Natural killer cell treated with Interleukin-12 subunit alpha and Interleukin-12 subunit beta and Interleukin-15 and Interleukin-18, amount 100 ng/mL, for 72 hours (primary cell): ENCODE measurements at regions not wholly inside any gene's neighbourhood (a gene's known extent, or its start where the extent isn't known, plus 50 kb on each side); places are given as distances from the start of the nearest gene placed in this dataset.
"Not testable (repeated sequence)": the region's sequence is repeated elsewhere in the genome, so short reads cannot be mapped to it uniquely, and the experiment has no call there.

ENCODE experiments used
- ATAC-seq, 2 donors: fragments of 150-1000 bp; cut with Tn5 transposase in 1 of 2; sonication (Bioruptor Pico), chemical (Tn5 transposase) in 1 of 2; 2 replicates each; pipeline ENCODE4 v1.10.0; 2021
- DNase-seq: peaks from one replicate; pipeline ENCODE4 v3.0.0; 2022; ENCODE audit warnings: low spot score
- H3K27ac Mint-ChIP-seq, 2 donors: 1 replicate in 1 of 2; 2 replicates in 1 of 2; pipeline ENCODE4 v1.8.0; 2022; ENCODE audit warnings: mixed read lengths in 2 of 2, mild to moderate bottlenecking in 1 of 2, moderate library complexity in 1 of 2
- H3K27me3 Mint-ChIP-seq, 2 donors: 1 replicate in 1 of 2; 2 replicates in 1 of 2; pipeline ENCODE4 v1.8.0; 2022; ENCODE audit warnings: mixed read lengths in 2 of 2
- H3K36me3 Mint-ChIP-seq: one replicate; pipeline ENCODE4 v1.8.0; 2022; ENCODE audit warnings: mixed read lengths
- H3K4me1 Mint-ChIP-seq, 2 donors: 1 replicate in 1 of 2; 2 replicates in 1 of 2; pipeline ENCODE4 v1.8.0; 2022; ENCODE audit warnings: low read depth in 2 of 2, mixed read lengths in 2 of 2, mild to moderate bottlenecking in 1 of 2
- H3K4me3 Mint-ChIP-seq: one replicate; pipeline ENCODE4 v1.8.0; 2022; ENCODE audit warnings: mixed read lengths
- H3K9me3 Mint-ChIP-seq: 2 replicates; pipeline ENCODE4 v1.8.0; 2022; ENCODE audit warnings: mixed read lengths

DNA sequence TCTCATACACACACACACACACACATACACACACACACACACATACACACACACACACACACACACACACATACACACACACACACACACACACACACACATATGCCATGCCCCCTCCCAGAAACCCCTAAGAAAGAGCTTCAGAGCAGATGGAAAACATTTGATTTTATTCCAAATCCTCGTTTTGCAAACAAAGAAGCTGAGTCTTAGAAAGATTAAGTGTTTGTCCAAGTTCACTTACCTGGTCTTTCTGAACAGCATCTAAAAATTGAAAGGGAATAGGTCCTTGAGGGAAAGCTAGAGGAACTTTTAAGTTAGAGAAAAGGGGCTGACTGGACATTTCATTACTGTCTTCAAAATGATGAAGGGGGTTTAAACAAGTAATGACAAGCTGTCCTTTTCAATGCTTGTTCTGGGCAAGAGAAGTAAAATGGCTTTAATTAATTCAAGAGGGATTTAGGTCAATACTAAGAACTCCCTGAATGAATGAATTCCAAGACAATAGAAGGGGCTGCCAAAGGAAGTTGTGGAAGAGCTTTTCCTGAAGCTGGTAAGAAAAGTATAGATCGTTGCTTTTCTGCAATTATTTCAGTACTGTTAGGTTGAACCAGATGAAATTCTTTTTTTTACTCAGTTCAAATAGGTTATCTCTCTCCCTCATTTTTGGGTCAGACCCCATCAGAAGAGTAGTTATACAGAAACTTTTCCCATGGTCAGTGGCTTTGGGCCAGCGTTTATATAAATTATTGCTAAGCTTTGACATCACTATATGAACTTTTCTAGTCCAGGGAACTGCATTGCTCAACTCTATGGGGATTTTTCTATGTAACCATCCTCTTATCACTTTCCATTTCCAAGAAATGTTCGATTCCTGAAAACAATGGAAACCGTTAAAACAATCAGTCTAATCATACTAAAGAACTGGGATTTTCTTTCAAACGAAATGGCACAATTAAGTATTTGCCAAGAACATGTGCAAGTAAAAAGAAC, 261.4 kb downstream of the MTERF1 start:
- no peaks in the 10 kb centered on the region for H3K4me1 Mint-ChIP-seq
- no peak overlapping the region for H3K4me3 Mint-ChIP-seq
- H3K27me3 Mint-ChIP-seq: no peaks in the 10 kb centered on the region
- ATAC-seq (no peak), DNase-seq (no peak)
- peaks cover 4% of the 10 kb centered on the region for H3K9me3 Mint-ChIP-seq
- no peaks in the 10 kb centered on the region for H3K36me3 Mint-ChIP-seq
- H3K27ac Mint-ChIP-seq: no peak overlapping the region

DNA sequence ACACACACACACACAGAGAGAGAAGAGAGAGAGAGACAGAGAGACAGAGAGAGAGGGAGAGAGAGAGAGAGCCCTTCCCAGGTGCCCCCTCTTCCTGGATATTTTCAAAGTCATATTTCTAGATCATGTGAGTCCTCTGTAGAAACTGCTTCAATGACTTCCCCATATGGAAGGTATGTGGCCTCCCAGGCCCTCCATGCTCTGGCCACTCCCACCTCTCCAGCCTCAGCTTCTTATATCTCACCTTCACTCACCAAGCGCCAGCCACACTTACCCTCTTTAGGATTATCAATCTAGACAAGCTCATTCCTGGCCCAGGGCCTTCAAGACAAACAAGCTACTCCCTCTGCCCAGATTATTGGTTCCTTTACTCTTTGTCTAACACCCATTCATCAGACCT, 259.7 kb downstream of the MTERF1 start:
- Mint-ChIP-seq H3K36me3 (no peaks in the 10 kb centered on the region), H3K27ac (no peak overlapping the region)

DNA sequence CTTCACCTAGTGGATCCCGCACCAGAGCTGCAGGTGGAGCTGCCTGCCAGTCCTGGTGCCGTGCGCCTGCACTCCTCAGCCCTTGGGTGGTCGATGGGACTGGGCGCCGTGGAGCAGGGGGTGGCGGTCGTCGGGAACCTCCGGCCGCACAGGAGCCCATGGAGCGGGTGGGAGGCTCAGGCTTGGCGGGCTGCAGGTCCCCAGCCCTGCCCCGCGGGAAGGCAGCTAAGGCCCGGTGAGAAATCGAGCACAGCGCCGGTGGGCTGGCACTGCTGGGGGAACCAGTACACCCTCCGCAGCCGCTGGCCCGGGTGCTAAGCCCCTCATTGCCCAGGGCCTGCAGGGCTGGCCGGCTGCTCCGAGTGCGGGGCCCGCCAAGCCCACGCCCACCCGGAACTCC, 253.2 kb downstream of the MTERF1 start:
- not testable (repeated sequence) for H3K4me3 Mint-ChIP-seq, ATAC-seq, H3K27ac Mint-ChIP-seq, H3K4me1 Mint-ChIP-seq, DNase-seq, H3K9me3 Mint-ChIP-seq, H3K27me3 Mint-ChIP-seq, H3K36me3 Mint-ChIP-seq

More for the DNA sequence above, 259.7 kb downstream of the MTERF1 start:
- no peaks in the 10 kb centered on the region for H3K4me1 Mint-ChIP-seq
- DNase-seq (no peak), ATAC-seq (no peak)
- no peak overlapping the region for H3K4me3 Mint-ChIP-seq
- H3K9me3 Mint-ChIP-seq: peaks cover 6% of the 10 kb centered on the region
- no peaks in the 10 kb centered on the region for H3K27me3 Mint-ChIP-seq

DNA sequence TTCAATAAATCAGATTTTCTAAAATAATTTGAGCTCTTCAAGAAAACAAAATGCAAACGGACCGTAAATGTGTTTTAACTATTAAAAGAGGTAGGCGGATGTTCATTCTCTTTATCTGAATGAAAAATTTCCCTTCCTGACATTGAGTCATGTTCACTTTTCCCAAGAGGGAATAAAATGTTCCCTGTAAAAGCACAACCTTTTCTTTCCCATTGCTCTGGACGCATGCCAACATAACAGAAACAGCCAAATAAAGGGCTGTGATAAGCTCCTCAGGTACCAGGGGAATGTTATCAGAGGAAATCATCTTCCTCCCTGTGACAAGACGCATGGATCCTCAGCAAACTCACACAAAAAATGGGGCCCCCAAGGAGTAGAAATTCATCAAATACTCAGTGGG, 251.8 kb downstream of the MTERF1 start:
- ATAC-seq: no peak
- no peak for DNase-seq
- Mint-ChIP-seq H3K9me3 (peaks cover 6% of the 10 kb centered on the region), H3K27ac (no peak overlapping the region), H3K27me3 (no peaks in the 10 kb centered on the region), H3K4me1 (no peaks in the 10 kb centered on the region), H3K36me3 (no peaks in the 10 kb centered on the region), H3K4me3 (no peak overlapping the region)

DNA sequence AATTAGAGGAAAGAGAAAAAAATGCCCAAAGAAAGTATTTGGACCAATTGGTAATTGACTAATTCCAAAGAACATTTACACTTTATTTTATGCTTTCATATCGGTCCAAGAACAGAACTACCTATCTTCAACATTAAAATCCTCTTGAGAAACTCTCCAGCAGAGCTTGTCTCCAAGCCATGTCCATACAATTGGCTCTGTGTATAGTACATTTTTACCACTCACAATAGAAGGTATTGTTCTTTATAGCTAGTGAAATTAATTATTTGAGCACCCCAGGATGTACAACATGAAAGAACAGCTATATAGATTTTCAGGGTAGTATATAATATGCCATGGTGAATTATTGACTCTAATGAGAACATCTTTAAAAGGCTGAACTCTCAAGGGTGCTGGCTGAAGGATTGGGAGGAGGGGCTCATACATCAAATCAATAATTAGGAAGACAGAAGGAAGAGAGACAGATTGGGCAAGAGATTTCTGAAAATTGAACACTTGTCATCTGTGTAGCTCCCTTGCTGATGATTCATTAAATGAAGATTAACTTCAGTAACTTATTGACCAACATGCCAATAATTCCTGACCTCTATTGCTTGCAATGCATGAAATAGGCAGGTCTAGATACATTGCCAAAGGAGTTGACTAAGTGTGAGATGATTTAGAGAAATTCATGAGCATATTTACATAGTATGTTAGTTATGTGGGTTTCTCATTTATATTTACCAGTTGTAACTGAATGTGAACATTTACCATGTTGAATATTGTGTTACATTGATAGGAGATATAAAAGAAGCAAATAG, 249.7 kb downstream of the MTERF1 start:
- Mint-ChIP-seq H3K4me1 (no peaks in the 10 kb centered on the region), H3K4me3 (no peak overlapping the region), H3K27ac (no peak overlapping the region), H3K9me3 (peaks cover 4% of the 10 kb centered on the region), H3K36me3 (no peaks in the 10 kb centered on the region), H3K27me3 (no peaks in the 10 kb centered on the region)
- no peak for DNase-seq
- no peak for ATAC-seq

DNA sequence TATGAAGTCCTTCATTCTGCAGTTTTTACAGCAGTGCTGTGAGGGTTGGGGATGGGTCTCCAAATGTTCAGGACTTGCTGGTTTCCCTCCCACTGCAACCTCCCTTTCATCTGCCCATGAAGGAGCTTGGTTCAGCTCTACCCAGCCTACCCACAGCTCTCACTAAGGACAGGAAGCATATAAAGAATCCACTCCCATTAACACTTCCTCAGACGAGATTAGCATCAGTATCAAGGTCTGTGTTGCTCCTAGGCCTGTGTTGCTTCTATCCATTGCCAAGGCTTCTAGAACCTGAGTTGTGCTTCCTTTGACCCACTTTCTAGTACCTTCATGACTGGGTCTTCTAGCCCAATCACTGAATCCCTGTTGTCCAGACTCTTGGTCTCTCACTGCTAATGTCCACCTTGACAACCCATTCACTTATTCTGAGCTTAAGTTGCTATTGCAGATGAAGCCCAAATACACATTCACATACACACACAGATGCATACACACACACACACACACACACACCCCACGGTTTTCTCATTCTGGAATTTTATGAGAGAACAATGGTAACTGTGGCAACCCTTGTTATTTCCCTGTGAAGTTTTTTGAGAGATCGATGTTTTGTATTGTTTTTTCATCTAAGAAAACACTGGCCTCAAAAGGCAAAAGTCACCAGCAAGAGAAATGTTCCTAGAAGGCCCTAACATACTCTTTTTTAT, 248.1 kb downstream of the MTERF1 start:
- Mint-ChIP-seq H3K36me3 (no peaks in the 10 kb centered on the region), H3K27me3 (no peaks in the 10 kb centered on the region), H3K4me3 (no peak overlapping the region), H3K4me1 (no peaks in the 10 kb centered on the region), H3K9me3 (no peaks in the 10 kb centered on the region), H3K27ac (no peak overlapping the region)
- no peak for DNase-seq
- ATAC-seq: no peak

DNA sequence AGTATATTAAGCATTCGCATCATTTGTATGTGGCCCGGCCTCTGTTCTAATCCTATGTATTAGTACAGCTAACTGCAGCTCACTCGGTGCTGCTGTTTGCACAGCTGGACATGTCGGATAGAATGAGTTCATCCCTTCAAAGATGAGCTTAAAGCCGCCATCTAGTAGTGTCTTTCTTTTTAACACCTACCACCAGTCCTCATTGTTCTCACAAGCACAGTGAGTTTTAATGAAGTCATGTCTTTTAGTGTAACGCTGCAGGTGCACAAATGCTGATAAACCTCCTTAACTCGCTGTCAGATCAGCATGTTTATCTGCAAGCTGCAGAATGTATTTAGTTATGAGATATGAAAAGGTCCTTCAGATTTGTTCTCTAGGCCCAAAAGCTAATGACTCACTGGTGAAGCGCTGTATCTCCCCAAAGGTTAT, 247.5 kb downstream of the MTERF1 start:
- no peaks in the 10 kb centered on the region for H3K27me3 Mint-ChIP-seq
- H3K4me1 Mint-ChIP-seq: no peaks in the 10 kb centered on the region
- no peak overlapping the region for H3K27ac Mint-ChIP-seq
- DNase-seq (no peak), ATAC-seq (no peak)
- no peak overlapping the region for H3K4me3 Mint-ChIP-seq
- no peaks in the 10 kb centered on the region for H3K36me3 Mint-ChIP-seq
- H3K9me3 Mint-ChIP-seq: no peaks in the 10 kb centered on the region

DNA sequence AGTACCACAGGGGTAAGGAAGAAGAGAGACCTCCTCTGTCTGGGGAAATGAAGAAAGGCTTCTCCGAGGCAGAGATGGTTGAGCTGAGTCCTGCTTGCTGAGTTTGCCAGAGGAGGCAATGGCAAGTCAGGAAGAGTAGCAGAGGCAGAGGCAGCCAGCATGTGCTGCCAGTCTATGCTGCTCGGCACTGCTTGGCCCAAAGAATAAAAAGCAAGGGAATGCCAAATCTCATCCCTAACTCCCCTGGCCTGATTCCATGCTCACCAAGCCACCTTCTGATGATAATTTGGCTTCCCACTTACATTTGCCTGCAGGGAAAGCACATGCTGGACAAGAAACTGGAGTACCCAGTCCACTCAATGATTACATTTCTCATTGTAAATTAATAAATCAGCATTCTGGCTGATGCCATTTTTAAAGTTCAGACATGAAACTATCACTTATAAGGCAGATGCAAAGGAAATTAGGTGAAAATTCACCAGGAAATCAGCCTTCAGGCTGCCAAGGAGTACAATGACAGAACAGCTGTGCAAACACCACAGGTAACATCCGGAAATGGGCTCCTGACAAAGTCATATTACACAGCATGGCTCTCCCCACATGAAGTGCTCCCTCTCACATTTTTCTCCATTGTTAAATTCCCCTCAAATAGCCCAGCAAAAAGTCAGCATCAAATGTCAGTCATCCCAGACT, 245.9 kb downstream of the MTERF1 start:
- Mint-ChIP-seq H3K4me1 (no peaks in the 10 kb centered on the region), H3K9me3 (no peaks in the 10 kb centered on the region), H3K27ac (no peak overlapping the region), H3K27me3 (no peaks in the 10 kb centered on the region), H3K4me3 (no peak overlapping the region), H3K36me3 (no peaks in the 10 kb centered on the region)
- DNase-seq: no peak
- ATAC-seq: no peak

DNA sequence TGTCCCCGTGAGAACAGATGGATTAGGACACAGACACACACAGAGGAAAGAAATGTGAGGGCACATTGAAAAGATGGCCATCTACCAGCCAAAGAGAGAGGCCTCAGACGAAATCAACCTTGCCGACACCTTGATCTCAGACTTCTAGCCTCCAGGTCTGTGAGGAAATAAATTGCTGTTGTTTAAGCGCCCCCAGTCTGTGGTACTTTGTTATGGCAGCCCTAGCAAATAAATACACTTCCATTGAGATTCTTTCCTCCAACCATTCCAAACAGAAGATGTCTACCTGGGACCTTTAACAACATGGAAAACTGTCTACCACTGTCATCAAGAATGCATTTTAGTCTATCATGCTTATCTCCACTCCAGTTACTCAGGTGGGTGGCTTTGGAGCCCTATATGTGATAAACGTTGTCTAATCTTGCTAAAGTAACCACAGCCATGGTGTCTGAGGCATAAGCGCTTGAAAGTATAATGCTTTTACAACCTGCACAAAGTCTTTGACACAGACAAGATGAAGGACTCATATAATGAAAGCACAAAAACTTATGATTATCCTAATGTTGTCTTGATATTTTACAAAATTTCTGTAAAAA, 244.3 kb downstream of the MTERF1 start:
- H3K9me3 Mint-ChIP-seq: no peaks in the 10 kb centered on the region
- no peaks in the 10 kb centered on the region for H3K27me3 Mint-ChIP-seq
- no peaks in the 10 kb centered on the region for H3K4me1 Mint-ChIP-seq
- no peaks in the 10 kb centered on the region for H3K36me3 Mint-ChIP-seq
- no peak overlapping the region for H3K4me3 Mint-ChIP-seq
- DNase-seq: no peak
- no peak overlapping the region for H3K27ac Mint-ChIP-seq
- no peak for ATAC-seq

DNA sequence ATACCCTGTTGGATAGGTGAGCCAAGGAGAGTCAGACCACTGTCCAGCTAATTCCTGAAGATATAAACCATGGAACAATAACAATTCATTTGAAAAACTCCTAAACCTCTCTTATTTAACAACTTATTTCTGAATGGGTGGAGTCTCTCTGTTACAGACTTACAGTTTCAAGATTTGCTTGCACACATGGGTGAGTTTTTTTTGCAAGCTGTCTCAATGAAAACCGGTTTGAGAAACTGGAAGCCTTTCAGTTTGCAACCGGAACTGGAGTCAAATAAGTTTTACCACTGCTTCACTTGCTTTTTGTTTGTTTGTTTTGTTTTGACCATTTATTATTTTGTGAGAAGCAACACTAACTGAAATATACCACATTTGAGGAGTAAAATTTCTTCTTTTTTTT, 243.8 kb downstream of the MTERF1 start:
- Mint-ChIP-seq H3K4me1 (no peaks in the 10 kb centered on the region), H3K36me3 (no peaks in the 10 kb centered on the region), H3K4me3 (no peak overlapping the region), H3K27me3 (no peaks in the 10 kb centered on the region), H3K9me3 (no peaks in the 10 kb centered on the region), H3K27ac (no peak overlapping the region)
- no peak for DNase-seq
- no peak for ATAC-seq

DNA sequence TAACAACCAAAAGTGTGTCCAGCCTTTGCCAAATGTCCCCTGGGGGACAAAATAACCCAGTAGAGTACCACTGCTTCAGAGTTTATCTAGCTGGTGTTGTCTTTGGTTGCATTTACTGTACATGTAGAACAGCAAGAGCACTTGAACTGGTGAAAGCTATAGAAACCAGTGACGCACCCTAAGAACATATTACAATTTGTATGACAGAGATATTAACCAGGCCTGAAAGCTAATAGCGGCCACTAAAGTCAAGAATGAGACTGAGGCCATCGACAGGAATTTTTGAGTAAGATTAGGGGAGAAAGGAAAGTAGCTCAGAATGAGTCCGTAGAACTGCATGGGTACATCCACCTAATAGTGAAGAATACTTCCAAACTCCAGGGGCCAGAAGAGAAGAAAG, 236.2 kb downstream of the MTERF1 start:
- DNase-seq: no peak
- H3K36me3 Mint-ChIP-seq: peaks cover 6% of the 10 kb centered on the region
- no peaks in the 10 kb centered on the region for H3K27me3 Mint-ChIP-seq
- peaks cover 10% of the 10 kb centered on the region for H3K9me3 Mint-ChIP-seq
- no peak overlapping the region for H3K4me3 Mint-ChIP-seq
- no peaks in the 10 kb centered on the region for H3K4me1 Mint-ChIP-seq
- ATAC-seq: no peak
- no peak overlapping the region for H3K27ac Mint-ChIP-seq

DNA sequence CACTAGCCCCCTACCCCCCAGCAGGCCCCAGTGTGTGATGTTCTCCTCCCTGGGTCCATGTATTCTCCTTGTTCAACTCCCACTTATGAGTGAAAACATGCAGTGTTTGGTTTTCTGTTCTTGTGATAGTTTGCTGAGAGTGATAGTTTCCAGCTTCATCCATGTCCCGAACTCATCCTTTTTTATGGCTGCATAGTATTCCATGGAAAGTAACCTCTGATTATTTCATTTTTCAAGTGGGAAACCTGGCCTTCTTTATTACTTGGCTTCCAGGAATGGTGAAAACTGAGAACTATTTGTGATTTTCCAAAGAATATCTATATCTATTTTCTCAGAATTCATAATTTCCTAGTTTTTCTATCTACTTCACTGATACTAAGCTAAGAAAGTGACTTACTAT, 235.0 kb downstream of the MTERF1 start:
- Mint-ChIP-seq H3K36me3 (peaks cover 11% of the 10 kb centered on the region), H3K27me3 (no peaks in the 10 kb centered on the region), H3K27ac (no peak overlapping the region), H3K4me3 (no peak overlapping the region), H3K4me1 (no peaks in the 10 kb centered on the region), H3K9me3 (peaks cover 14% of the 10 kb centered on the region)
- ATAC-seq (no peak), DNase-seq (no peak)

DNA sequence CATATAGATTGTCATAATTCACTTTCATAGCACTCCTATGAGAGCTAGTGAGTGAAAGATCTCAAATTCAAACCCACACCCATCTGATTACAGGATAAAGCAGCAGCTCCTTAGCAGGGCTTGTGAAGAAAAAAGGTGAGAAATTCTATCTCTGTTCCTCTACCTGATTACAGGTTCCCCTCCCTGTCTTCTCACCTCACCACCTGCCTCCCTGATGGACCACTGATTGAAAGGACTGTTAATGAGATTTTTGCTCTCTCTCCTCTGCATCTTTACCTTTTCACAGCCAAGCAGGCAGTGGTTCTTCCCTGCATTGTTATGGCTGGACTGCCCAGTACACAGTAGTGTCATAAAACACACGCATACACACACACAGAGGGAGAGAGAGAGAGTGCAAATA, 228.5 kb downstream of the MTERF1 start:
- H3K27ac Mint-ChIP-seq: no peak overlapping the region
- no peak for ATAC-seq

More for the DNA sequence above, 228.5 kb downstream of the MTERF1 start:
- H3K9me3 Mint-ChIP-seq: peaks cover 9% of the 10 kb centered on the region
- H3K36me3 Mint-ChIP-seq: peaks cover 10% of the 10 kb centered on the region
- DNase-seq: no peak
- H3K27me3 Mint-ChIP-seq: no peaks in the 10 kb centered on the region
- H3K4me3 Mint-ChIP-seq: no peak overlapping the region
- no peaks in the 10 kb centered on the region for H3K4me1 Mint-ChIP-seq
